NCI-H2196 treated with DMSO at 0.1 percent for 48 hours (cell line): ENCODE measurements at regions not wholly inside any gene's neighbourhood (a gene's known extent, or its start where the extent isn't known, plus 50 kb on each side); places are given as distances from the start of the nearest gene placed in this dataset.

Experiments
- DNase-seq: peaks from one replicate; lab custom pipeline; 2025; ENCODE audit not compliant: unreplicated experiment; lab: John Stamatoyannopoulos, UW

DNA sequence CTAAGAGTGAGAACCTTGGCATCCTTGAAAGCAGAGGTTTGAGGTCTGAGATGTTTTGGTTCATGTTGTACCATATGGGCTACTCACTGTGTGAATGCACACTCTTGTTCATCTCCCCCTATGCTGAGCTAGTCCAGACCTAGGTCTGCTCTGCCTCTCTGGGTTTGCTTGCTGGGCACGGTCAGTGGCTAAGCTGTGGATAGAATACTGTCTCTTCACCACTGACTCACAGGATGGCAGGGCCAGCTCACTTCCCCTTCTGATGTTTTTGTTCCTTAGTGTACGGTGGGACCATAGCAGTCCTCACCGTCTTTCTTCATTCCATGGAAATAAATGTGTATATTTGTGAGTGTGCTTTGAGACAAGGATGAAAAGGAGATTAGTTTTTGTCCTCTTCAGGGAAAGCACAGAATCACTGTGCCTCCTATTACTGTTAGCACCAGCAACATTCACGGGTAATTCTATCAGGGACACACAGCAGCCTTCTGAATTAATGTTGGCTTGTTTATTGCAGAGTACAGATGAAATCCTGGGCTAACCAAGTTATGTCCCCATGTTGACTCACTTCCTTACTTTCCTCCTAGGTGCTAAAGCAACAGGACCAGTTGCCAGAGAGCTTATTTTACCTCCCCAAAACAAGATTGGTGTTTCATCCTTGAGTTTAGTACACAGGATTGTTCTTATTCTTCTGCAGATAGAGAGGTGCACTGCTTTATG lies 56.9 kb upstream of the IVNS1ABP start:
- no peak for DNase-seq

- DNase-seq, result no peak
Observed at GRCh38 chr1:185369786-185370185, 52.7 kb upstream of the IVNS1ABP start.

GRCh38 chr1:185368913-185369491 lies 52.0 kb upstream of the IVNS1ABP start:
- no peak for DNase-seq

GRCh38 chr1:185368313-185368855 lies 51.3 kb upstream of the IVNS1ABP start:
- no peak for DNase-seq

GRCh38 chr1:185367218-185367617 lies 50.2 kb upstream of the IVNS1ABP start:
- DNase-seq, result no peak
